Kidney (tissue), 13 donors: ENCODE measurements at regions not wholly inside any gene's neighbourhood (a gene's known extent, or its start where the extent isn't known, plus 50 kb on each side); places are given as distances from the start of the nearest gene placed in this dataset.

Experiments used
- DNase-seq, 5 donors: peaks; one replicate each; pipeline ENCODE4 v3.0.0-alpha.2; 2013 to 2020
- FAIRE-seq: peaks from 2 replicates; lab custom pipeline; 2012; peaks lifted over from hg19 to GRCh38; lab: Jason Lieb, UNC
- H3K27ac ChIP-seq, 2 donors: one replicate each; pipeline ENCODE4 v1.7.0; 2013; ENCODE audit warnings: low read depth in 2 of 2, low read length in 2 of 2, inconsistent platforms in 1 of 2
- H3K27me3 ChIP-seq: one replicate; pipeline ENCODE4 v1.7.1; 2013; ENCODE audit warnings: low read length, inconsistent platforms; ENCODE audit not compliant: control insufficient read depth, insufficient read depth
- H3K36me3 ChIP-seq, 3 donors: one replicate each; pipeline versions ENCODE4 v1.7.0 to v1.7.1; 2013; ENCODE audit warnings: low read length in 3 of 3, control low read depth in 1 of 3, inconsistent platforms in 1 of 3; ENCODE audit not compliant: insufficient read depth in 3 of 3, control insufficient read depth in 2 of 3
- H3K4me1 ChIP-seq, 3 donors: one replicate each; pipeline versions ENCODE4 v1.7.0 to v1.7.1; 2013; ENCODE audit warnings: low read length in 3 of 3, inconsistent platforms in 1 of 3, low read depth in 1 of 3; ENCODE audit not compliant: control insufficient read depth in 2 of 3, insufficient read depth in 2 of 3
- H3K4me3 ChIP-seq, 3 donors: one replicate each; pipeline versions ENCODE4 v1.7.0 to v1.8.1; 2013; ENCODE audit warnings: low read length in 3 of 3, control low read depth in 1 of 3, inconsistent platforms in 1 of 3
- H3K9ac ChIP-seq, 3 donors: one replicate each; pipeline versions ENCODE4 v1.7.0 to v1.7.1; 2013; ENCODE audit warnings: low read length in 3 of 3, control low read depth in 1 of 3, inconsistent platforms in 1 of 3
- H3K9me3 ChIP-seq, 3 donors: one replicate each; pipeline versions ENCODE4 v1.7.0 to v1.7.1; 2013; ENCODE audit warnings: low read length in 3 of 3, control low read depth in 1 of 3, inconsistent platforms in 1 of 3; ENCODE audit not compliant: control insufficient read depth in 2 of 3, insufficient read depth in 1 of 3
- CTCF ChIP-seq: IDR thresholded peaks from 3 replicates; pipeline ENCODE4 v1.5.1; 2012; ENCODE audit warnings: mild to moderate bottlenecking, moderate library complexity, borderline replicate concordance; ENCODE audit not compliant: insufficient read depth; ENCODE audit errors: extremely low read depth
- intact Hi-C: fragments of 100-400 bp; cut with DNase I; formaldehyde crosslinking; loops from one replicate; pipeline ENCODE4 v1.11.1; 2022
- donor health status: control.
- donor health status: control.
- donor health status: control.
- donor health status: control.
- donor health status: control.
- donor health status: DM: yes; HTN: yes; CAD: no.
- donor health status: Normal renal cell carcinoma (clear cell type).

- Histone ChIP-seq H3K27me3 (no peaks in the 10 kb centered on the region), H3K27ac (no peak overlapping the region), H3K9me3 (no peaks in the 10 kb centered on the region), H3K4me3 (no peak overlapping the region), H3K36me3 (no peaks in the 10 kb centered on the region), H3K4me1 (no peaks in the 10 kb centered on the region), H3K9ac (no peak overlapping the region)
- DNase-seq (no peak), FAIRE-seq (no peak)
- intact Hi-C loops, result no loop called here
- TF ChIP-seq CTCF, result no peak
Observed at GRCh38 chr6:101066481-101066880, 185.4 kb upstream of the ASCC3 start.

- DNase-seq (no peak), FAIRE-seq (no peak)
- intact Hi-C loops, result no loop called here
- H3K4me3 ChIP-seq, result no peak overlapping the region
- TF ChIP-seq CTCF, result no peak
- no peaks in the 10 kb centered on the region for H3K4me1 ChIP-seq
- H3K36me3 ChIP-seq, result no peaks in the 10 kb centered on the region
- H3K27ac ChIP-seq, result no peak overlapping the region
- no peaks in the 10 kb centered on the region for H3K9me3 ChIP-seq
- no peaks in the 10 kb centered on the region for H3K27me3 ChIP-seq
- no peak overlapping the region for H3K9ac ChIP-seq
Observed at GRCh38 chr6:101069191-101069795, 188.2 kb upstream of the ASCC3 start.

- DNase-seq, result peak in 1 of 5 donors; percentile 52
- no peak for TF ChIP-seq CTCF
- Histone ChIP-seq H3K27ac (no peak overlapping the region), H3K9me3 (no peaks in the 10 kb centered on the region), H3K4me3 (no peak overlapping the region), H3K4me1 (no peaks in the 10 kb centered on the region), H3K27me3 (no peaks in the 10 kb centered on the region), H3K9ac (no peak overlapping the region), H3K36me3 (no peaks in the 10 kb centered on the region)
- no peak for FAIRE-seq
- intact Hi-C loops, result no loop called here
Observed at GRCh38 chr6:101070044-101070608, 189.0 kb upstream of the ASCC3 start.

GRCh38 chr6:101077344-101077743 lies 196.2 kb upstream of the ASCC3 start:
- TF ChIP-seq CTCF, result no peak
- Histone ChIP-seq H3K27me3 (no peaks in the 10 kb centered on the region), H3K9me3 (no peaks in the 10 kb centered on the region), H3K36me3 (no peaks in the 10 kb centered on the region), H3K9ac (no peak overlapping the region), H3K27ac (no peak overlapping the region), H3K4me3 (no peak overlapping the region), H3K4me1 (no peaks in the 10 kb centered on the region)
- FAIRE-seq, result no peak
- DNase-seq, result no peak
- intact Hi-C loops, result no loop called here
